Hepatocyte (in vitro differentiated cells): ENCODE measurements at regions not wholly inside any gene's neighbourhood (a gene's known extent, or its start where the extent isn't known, plus 50 kb on each side); places are given as distances from the start of the nearest gene placed in this dataset.

Source experiments
- DNase-seq: peaks from one replicate; pipeline ENCODE4 v3.0.0-alpha.2; 2016; ENCODE audit warnings: low spot score
- H2AFZ ChIP-seq: fragments of 200-600 bp; sonication (generic); 2 replicates; pipeline ENCODE4 v1.6.0; 2016; ENCODE audit warnings: antibody characterized with exemption, mild to moderate bottlenecking
- H3K27ac ChIP-seq: fragments of 200-600 bp; sonication (generic); 2 replicates; pipeline ENCODE4 v1.5.1; 2016; ENCODE audit warnings: mild to moderate bottlenecking
- H3K27me3 ChIP-seq: fragments of 200-600 bp; sonication (generic); 2 replicates; pipeline ENCODE4 v1.6.1; 2016
- H3K36me3 ChIP-seq: fragments of 200-600 bp; sonication (generic); replicated peaks from 2 replicates; pipeline ENCODE4 v1.5.1; 2016; ENCODE audit warnings: low read depth; ENCODE audit not compliant: insufficient read depth
- H3K4me1 ChIP-seq: fragments of 200-600 bp; sonication (generic); 2 replicates; pipeline ENCODE4 v1.5.1; 2016; ENCODE audit warnings: mild to moderate bottlenecking, moderate library complexity; ENCODE audit not compliant: insufficient read depth
- H3K4me2 ChIP-seq: fragments of 200-600 bp; sonication (generic); 2 replicates; pipeline ENCODE4 v1.6.0; 2016
- H3K4me3 ChIP-seq: fragments of 200-600 bp; sonication (generic); 2 replicates; pipeline ENCODE4 v1.5.1; 2016; ENCODE audit warnings: mild to moderate bottlenecking
- H3K79me2 ChIP-seq: fragments of 200-600 bp; sonication (generic); 2 replicates; pipeline ENCODE4 v1.6.0; 2017; ENCODE audit warnings: mild to moderate bottlenecking
- H3K9me2 ChIP-seq: fragments of 200-600 bp; sonication (generic); replicated peaks from 2 replicates; pipeline ENCODE4 v1.6.0; 2017; ENCODE audit warnings: mild to moderate bottlenecking; ENCODE audit not compliant: insufficient read depth
- H3K9me3 ChIP-seq: fragments of 200-600 bp; sonication (generic); 2 replicates; pipeline ENCODE4 v1.5.1; 2016; ENCODE audit warnings: low read depth, mild to moderate bottlenecking
- H4K20me1 ChIP-seq: fragments of 200-600 bp; sonication (generic); 2 replicates; pipeline ENCODE4 v1.6.0; 2016; ENCODE audit warnings: mild to moderate bottlenecking; ENCODE audit not compliant: insufficient read depth, poor library complexity, severe bottlenecking
- CTCF ChIP-seq: fragments of 200-600 bp; sonication (generic); IDR thresholded peaks from 2 replicates; pipeline ENCODE4 v1.5.1; 2016; ENCODE audit warnings: antibody characterized with exemption, mild to moderate bottlenecking; ENCODE audit not compliant: poor library complexity
- EZH2 ChIP-seq: fragments of 200-600 bp; sonication (generic); IDR thresholded peaks from 2 replicates; pipeline ENCODE4 v1.6.1; 2016; ENCODE audit warnings: antibody characterized with exemption, mild to moderate bottlenecking, borderline replicate concordance
- EZH2phosphoT487 ChIP-seq: fragments of 200-600 bp; sonication (generic); IDR thresholded peaks from one replicate; pipeline ENCODE4 v1.6.1; 2018; ENCODE audit warnings: antibody characterized with exemption, mild to moderate bottlenecking, low read depth, moderate library complexity; ENCODE audit not compliant: unreplicated experiment, severe bottlenecking
- WGBS: methylation state at CpG from one replicate; pipeline ENCODE4 v1.1.6; 2016; ENCODE audit warnings: low lambda C conversion rate; ENCODE audit errors: missing lambda C conversion rate; 5-methylcytosine and 5-hydroxymethylcytosine counted together

GRCh38 chr2:7392076-7392787 is 475.0 kb downstream of the RNF144A start:
- Histone ChIP-seq H3K4me2 (no peak overlapping the region), H4K20me1 (no peaks in the 10 kb centered on the region), H3K27me3 (no peaks in the 10 kb centered on the region), H3K36me3 (no peaks in the 10 kb centered on the region), H3K27ac (no peak overlapping the region), H3K79me2 (no peaks in the 10 kb centered on the region), H3K4me1 (no peaks in the 10 kb centered on the region), H2AFZ (no peak overlapping the region), H3K9me2 (no peaks in the 10 kb centered on the region), H3K4me3 (no peak overlapping the region), H3K9me3 (no peaks in the 10 kb centered on the region)
- TF ChIP-seq CTCF = no peak
- no peak for TF ChIP-seq EZH2
- no peak for TF ChIP-seq EZH2phosphoT487
- DNase-seq = peak; percentile 11
- WGBS = 86% methylated on average over 11 of the region's 11 CpGs

- Histone ChIP-seq H3K27ac (no peak overlapping the region), H3K9me3 (no peaks in the 10 kb centered on the region), H3K4me3 (no peak overlapping the region), H3K4me2 (no peak overlapping the region), H3K4me1 (no peaks in the 10 kb centered on the region), H3K36me3 (no peaks in the 10 kb centered on the region), H2AFZ (no peak overlapping the region), H3K9me2 (no peaks in the 10 kb centered on the region), H4K20me1 (no peaks in the 10 kb centered on the region), H3K79me2 (no peaks in the 10 kb centered on the region), H3K27me3 (no peaks in the 10 kb centered on the region)
- DNase-seq = no peak
- WGBS = 89% methylated on average over 3 of the region's 3 CpGs
- TF ChIP-seq EZH2phosphoT487 = no peak
- TF ChIP-seq EZH2 = no peak
- no peak for TF ChIP-seq CTCF
These were observed 477.0 kb downstream of the RNF144A start for GRCh38 chr2:7394195-7394594.

GRCh38 chr2:7400628-7401027 is 483.4 kb downstream of the RNF144A start:
- Histone ChIP-seq H4K20me1 (no peaks in the 10 kb centered on the region), H2AFZ (no peak overlapping the region), H3K79me2 (no peaks in the 10 kb centered on the region), H3K27me3 (no peaks in the 10 kb centered on the region), H3K4me2 (no peak overlapping the region), H3K4me3 (no peak overlapping the region), H3K36me3 (no peaks in the 10 kb centered on the region), H3K4me1 (no peaks in the 10 kb centered on the region), H3K9me2 (no peaks in the 10 kb centered on the region), H3K9me3 (no peaks in the 10 kb centered on the region), H3K27ac (no peak overlapping the region)
- TF ChIP-seq EZH2 (no peak), CTCF (no peak), EZH2phosphoT487 (no peak)
- DNase-seq = no peak
- WGBS = 64% methylated on average over 4 of the region's 4 CpGs
